ENCODE measurements at regions not wholly inside any gene's neighbourhood (a gene's known extent, or its start where the extent isn't known, plus 50 kb on each side); places are given as distances from the start of the nearest gene placed in this dataset.

DNA sequence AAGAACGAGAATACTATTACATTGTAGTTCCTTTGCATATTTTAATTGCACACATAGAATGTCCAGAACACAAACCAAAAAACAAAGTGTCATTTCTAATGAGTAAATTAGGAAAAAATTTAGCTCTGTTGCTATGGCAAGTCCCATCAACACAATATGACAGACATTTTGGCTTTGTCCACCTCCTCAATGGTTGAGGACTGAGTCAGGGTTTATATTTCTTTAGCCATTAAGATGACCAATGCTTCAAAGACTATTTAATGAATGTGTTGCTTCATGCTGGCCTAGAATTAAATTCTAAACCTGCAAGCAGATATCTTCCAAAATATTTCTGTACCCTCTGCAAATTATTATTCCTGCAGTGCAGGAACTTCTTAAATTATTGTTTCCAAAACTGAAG lies 719.2 kb downstream of the NTRK3 start:
- TF ChIP-seq, protein P1, sequence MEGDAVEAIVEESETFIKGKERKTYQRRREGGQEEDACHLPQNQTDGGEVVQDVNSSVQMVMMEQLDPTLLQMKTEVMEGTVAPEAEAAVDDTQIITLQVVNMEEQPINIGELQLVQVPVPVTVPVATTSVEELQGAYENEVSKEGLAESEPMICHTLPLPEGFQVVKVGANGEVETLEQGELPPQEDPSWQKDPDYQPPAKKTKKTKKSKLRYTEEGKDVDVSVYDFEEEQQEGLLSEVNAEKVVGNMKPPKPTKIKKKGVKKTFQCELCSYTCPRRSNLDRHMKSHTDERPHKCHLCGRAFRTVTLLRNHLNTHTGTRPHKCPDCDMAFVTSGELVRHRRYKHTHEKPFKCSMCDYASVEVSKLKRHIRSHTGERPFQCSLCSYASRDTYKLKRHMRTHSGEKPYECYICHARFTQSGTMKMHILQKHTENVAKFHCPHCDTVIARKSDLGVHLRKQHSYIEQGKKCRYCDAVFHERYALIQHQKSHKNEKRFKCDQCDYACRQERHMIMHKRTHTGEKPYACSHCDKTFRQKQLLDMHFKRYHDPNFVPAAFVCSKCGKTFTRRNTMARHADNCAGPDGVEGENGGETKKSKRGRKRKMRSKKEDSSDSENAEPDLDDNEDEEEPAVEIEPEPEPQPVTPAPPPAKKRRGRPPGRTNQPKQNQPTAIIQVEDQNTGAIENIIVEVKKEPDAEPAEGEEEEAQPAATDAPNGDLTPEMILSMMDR (conservative IDR thresholded peaks at IDR 0.05; ENCODE audit: low read depth, low read length) = no peak
- no peak for TF ChIP-seq RAD21 (IDR thresholded peaks at IDR 0.05; ENCODE audit: low read length)
- TF ChIP-seq POLR2A (IDR thresholded peaks at IDR 0.05; ENCODE audit: low read depth, low read length) = no peak
- no peak for TF ChIP-seq FOS (IDR thresholded peaks at IDR 0.05; ENCODE audit: low read depth, low read length)
- no peak for TF ChIP-seq BHLHE40 (IDR thresholded peaks at IDR 0.05; ENCODE audit: low read depth, low read length)
- no peak for TF ChIP-seq CEBPB (IDR thresholded peaks at IDR 0.05; ENCODE audit: low read depth, low read length)
- TF ChIP-seq MAFK (IDR thresholded peaks at IDR 0.05; ENCODE audit: low read depth, low read length) = no peak
- no peak for TF ChIP-seq RFX5 (IDR thresholded peaks at IDR 0.05; ENCODE audit: low read depth, low read length)
- no peak for TF ChIP-seq MXI1 (IDR thresholded peaks at IDR 0.05; ENCODE audit: borderline replicate concordance, low read depth, low read length)
